ENCODE measurements at regions not wholly inside any gene's neighbourhood (a gene's known extent, or its start where the extent isn't known, plus 50 kb on each side); places are given as distances from the start of the nearest gene placed in this dataset.

DNA sequence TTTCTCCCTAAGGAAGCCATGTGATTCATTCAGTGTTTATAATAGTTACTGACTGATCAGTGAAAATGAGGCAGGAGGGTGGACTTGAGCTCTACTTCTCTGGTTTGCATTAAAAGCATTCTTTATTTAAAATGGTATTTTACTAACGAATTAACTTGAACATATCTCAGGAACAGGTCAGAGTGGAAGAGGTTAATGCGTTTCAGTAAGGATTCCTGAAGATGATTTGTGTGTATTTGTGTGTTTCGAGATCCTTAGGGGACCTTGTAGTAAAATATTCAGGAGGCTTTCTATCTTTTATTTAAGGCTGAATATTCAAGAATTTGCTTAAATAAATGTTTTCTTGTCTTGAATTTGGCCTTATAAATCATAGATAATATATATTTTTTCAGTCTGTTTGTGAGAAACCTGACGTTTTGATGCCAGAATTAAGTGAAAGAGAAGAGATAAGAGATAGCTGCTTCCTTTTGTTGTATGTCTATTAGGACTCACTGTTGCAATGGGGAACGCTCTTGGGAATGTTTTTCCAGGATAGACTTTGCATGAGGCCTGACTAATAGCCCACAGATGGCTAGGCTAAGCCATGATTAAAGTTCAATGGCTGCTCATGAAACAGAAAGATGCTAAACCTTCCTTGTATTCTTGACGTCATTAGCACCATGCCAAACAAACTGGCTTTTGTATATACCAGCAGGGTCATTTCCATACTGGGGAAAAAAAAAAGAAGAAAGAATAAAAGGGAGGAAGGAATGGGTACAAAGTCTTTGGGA is 93.8 kb upstream of the MTPN start:
- Histone ChIP-seq H3K9me3 (ENCODE audit: control insufficient read depth, insufficient read depth, low read length) (no peaks in the 10 kb centered on the region), H3K9ac (ENCODE audit: low read depth, low read length) (no peak overlapping the region), H3K4me1 (ENCODE audit: insufficient read depth, low read length) (no peaks in the 10 kb centered on the region), H3K36me3 (ENCODE audit: insufficient read depth, low read length) (no peaks in the 10 kb centered on the region)

DNA sequence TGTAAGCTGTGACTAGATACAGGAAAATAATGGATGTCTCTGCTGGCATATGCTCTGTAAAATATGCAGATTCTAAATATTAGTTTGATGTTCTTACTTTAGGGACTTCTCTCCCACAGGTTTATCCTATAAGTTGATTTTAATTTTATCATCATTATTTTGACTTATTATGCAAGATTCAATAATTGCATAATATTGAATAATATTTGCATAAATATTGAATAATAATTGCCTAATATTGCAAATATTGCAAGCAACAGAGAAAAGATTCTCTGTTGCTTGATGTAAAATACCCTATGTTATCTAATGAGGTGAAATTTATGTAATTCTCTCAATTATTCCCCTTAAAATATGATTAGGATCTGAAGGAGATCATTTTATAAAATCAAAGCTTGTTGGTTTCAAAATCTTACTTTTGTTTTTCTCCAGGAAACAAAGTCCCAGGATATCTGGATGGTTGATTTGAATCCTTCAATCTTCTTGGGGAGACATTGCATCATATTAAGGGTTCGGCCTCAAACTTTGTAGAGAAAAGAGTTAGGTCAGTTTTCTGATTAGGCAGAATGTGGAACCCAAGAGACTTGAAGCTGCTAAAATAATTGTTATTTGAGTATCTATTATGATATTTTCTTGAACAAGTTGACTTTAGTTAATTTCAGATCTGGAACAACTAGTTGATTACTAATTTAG is 92.8 kb upstream of the MTPN start:
- Histone ChIP-seq H3K9me3 (ENCODE audit: control insufficient read depth, insufficient read depth, low read length) (no peaks in the 10 kb centered on the region), H3K9ac (ENCODE audit: low read depth, low read length) (no peak overlapping the region), H3K36me3 (ENCODE audit: insufficient read depth, low read length) (no peaks in the 10 kb centered on the region), H3K4me1 (ENCODE audit: insufficient read depth, low read length) (no peaks in the 10 kb centered on the region)

DNA sequence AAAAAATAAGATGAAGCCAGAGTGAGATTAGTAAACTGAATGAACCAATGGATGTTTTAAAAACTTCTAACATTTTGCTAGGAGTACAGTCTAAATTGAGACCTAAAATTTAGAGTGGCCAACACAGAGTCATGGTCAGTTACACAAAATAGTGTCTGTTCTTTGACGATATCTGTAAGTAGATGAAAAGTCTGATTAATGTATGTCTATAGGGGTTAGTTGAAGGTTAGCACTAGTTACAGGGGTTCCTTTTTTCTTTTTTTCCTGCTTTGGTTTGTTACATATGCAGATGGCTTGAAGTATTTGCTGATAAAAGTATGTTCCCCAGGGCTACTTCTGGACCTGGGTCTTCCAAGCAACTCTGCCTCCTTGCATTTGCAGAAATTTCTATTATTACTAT is 90.1 kb upstream of the MTPN start:
- Histone ChIP-seq H3K9ac (ENCODE audit: low read depth, low read length) (no peak overlapping the region), H3K4me1 (ENCODE audit: insufficient read depth, low read length) (no peaks in the 10 kb centered on the region), H3K36me3 (ENCODE audit: insufficient read depth, low read length) (no peaks in the 10 kb centered on the region)

DNA sequence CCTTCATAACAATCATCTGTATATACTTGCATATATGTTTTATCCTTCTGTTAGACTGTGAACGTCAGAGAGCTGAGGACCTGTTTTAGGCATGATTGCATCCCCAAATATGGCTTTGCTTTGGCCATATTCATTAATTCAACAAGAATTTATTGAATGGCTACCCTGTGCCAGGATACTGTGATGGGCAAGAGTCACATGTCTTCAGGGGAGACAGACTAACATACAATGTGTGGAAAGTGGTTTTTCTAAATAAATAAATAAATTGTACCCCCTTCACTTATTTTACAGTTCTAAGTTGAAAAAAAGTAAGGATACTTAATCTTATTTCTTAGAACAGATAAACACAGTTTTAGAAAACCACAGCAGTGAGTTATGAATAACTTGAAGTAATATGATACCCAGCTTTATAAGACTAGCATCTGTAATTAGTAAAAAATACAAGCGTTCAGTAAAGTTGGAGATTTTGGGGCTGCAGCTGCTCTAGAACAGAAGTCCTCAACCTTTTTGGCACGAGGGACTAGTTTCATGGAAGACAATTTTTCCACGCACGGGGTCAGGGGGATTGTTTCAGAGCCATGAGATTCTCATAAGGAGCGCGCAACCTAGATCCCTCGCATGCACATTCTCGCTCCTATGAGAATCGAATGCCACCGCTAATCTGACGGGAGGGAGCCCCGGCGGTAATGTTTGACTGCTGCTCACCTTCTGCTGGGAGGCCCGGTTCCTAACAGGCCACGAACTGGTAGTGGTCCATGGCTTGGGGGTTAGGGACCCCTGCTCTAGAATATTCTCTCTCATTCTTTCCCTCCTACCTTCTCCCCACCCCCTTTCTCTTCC is 89.4 kb upstream of the MTPN start:
- Histone ChIP-seq H3K9ac (ENCODE audit: low read depth, low read length) (no peak overlapping the region), H3K36me3 (ENCODE audit: insufficient read depth, low read length) (no peaks in the 10 kb centered on the region), H3K4me1 (ENCODE audit: insufficient read depth, low read length) (no peaks in the 10 kb centered on the region), H3K9me3 (ENCODE audit: control insufficient read depth, insufficient read depth, low read length) (no peaks in the 10 kb centered on the region)

More for the DNA sequence above, 90.1 kb upstream of the MTPN start:
- H3K9me3 ChIP-seq (ENCODE audit: control insufficient read depth, insufficient read depth, low read length): no peaks in the 10 kb centered on the region

DNA sequence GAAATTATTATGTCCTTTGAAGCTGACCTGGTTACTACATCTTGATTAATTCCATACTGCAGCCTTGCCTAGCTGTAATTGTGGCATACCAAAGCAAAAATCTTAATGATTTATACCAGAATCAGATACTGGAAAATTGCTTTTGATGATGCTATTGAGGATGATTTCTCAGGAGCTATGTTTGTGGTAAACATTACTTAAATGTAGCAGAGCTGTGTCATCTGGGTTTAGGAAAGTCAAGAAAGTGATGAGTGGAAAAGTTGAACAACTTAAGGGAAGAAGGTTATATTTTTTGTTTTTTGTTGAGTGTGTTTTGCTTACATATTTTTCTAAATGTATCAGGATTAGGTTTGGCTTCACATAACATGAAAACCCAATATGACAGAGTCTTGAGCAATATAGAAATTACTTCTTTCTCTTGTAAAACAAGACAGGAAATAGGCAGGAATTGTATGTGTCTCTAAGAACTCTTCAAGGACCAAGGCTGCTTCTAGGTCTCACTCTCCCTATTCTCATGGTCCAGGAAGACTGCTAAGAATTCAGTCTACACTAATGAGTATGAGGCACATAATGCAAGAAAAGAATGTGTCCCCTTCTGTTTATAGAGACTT is 87.6 kb upstream of the MTPN start:
- H3K36me3 ChIP-seq (ENCODE audit: insufficient read depth, low read length): no peaks in the 10 kb centered on the region
- no peaks in the 10 kb centered on the region for H3K4me1 ChIP-seq (ENCODE audit: insufficient read depth, low read length)
- H3K9me3 ChIP-seq (ENCODE audit: control insufficient read depth, insufficient read depth, low read length): no peaks in the 10 kb centered on the region
- no peak overlapping the region for H3K9ac ChIP-seq (ENCODE audit: low read depth, low read length)

DNA sequence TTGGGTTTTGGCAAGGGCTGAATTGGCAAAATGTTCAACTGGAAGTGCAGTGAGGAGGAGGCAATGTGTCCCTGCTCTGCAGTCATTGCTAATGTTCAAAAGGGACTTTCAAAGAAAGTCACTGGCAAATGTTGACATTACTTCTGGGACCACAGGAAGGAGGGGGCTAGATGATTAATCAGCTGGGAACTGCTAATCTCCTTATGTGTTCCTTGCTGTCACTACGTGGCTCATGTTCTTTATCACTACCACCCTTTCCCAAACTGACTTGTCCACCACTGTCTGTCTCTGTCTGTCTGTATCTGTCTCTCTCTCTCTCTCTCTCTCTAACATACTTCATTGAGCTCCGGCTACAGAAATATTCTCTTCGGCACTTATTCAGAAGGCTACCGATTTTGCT is 86.9 kb upstream of the MTPN start:
- no peaks in the 10 kb centered on the region for H3K9me3 ChIP-seq (ENCODE audit: control insufficient read depth, insufficient read depth, low read length)
- H3K36me3 ChIP-seq (ENCODE audit: insufficient read depth, low read length): no peaks in the 10 kb centered on the region
- no peaks in the 10 kb centered on the region for H3K4me1 ChIP-seq (ENCODE audit: insufficient read depth, low read length)
- no peak overlapping the region for H3K9ac ChIP-seq (ENCODE audit: low read depth, low read length)

DNA sequence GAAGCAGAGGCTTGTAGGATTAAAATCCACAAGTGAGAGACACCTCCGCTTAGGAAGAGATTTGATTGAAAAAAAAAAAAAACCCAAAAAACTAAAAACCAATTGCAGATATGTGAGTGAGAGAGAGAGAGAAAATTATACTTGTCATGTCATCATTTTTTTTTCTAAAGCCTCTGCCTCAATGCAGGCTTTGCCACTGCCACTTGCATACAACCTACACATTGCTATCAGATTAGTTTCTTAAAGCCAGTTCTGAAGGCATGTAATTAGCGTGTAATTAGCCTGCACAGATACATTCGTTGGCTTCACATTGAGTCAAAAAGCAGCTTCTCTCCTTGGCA is 86.1 kb upstream of the MTPN start:
- Histone ChIP-seq H3K4me1 (ENCODE audit: insufficient read depth, low read length) (no peaks in the 10 kb centered on the region), H3K36me3 (ENCODE audit: insufficient read depth, low read length) (no peaks in the 10 kb centered on the region), H3K9ac (ENCODE audit: low read depth, low read length) (no peak overlapping the region), H3K9me3 (ENCODE audit: control insufficient read depth, insufficient read depth, low read length) (no peaks in the 10 kb centered on the region)

DNA sequence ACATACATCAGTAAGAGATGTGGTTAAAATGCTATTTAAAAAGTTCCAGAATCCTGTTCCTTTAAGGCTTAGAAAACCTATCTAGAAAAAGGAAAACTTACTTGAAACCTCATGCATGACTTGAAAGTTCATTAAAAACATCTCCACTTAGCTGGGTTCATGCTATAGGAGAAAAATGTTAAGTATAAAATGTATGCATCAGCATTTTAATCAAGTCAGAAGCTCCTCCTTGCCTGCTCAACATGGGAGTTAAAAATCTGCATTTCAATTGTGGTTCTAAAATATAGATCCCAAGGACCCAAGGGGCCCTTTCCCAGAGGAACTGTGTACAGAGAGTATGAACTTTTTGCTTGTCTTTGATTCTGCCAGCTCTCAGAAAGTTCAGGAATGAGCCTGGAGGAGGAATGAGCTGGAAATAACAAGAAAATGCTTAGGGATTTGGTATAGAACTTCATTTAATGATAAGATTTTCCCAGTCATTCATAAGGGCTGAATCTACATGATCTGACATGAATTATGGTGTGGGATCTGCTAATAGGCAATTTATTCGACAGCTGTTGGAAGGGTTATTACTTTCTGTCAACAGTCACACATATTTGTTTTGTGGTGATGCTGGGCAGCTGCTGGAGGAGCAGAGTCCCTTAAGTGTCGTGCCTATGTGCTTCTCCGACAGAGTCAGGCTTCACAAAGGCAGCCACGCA is 85.6 kb upstream of the MTPN start:
- Histone ChIP-seq H3K4me1 (ENCODE audit: insufficient read depth, low read length) (no peaks in the 10 kb centered on the region), H3K9ac (ENCODE audit: low read depth, low read length) (no peak overlapping the region), H3K36me3 (ENCODE audit: insufficient read depth, low read length) (no peaks in the 10 kb centered on the region), H3K9me3 (ENCODE audit: control insufficient read depth, insufficient read depth, low read length) (no peaks in the 10 kb centered on the region)

DNA sequence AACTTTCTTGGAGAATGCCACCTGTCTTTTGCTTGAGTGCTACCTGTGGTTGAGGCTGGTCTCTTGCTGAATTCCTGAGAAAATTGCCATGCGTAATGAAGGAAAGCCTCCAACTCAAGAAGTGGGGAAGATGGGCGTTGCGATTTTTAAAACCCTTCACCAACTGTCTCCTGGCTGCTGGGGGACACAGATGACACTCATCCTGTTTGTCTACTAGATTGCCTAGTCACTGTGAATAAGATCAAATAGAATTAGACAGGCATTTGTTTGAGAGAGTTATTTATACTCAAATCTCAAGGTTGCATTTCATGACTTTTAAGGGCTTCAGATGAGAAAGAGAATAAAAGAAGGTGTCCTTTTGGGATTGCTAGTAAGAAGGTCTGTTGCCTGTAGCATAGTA is 84.3 kb upstream of the MTPN start:
- H3K4me1 ChIP-seq (ENCODE audit: insufficient read depth, low read length): peaks cover 4% of the 10 kb centered on the region; the same call in 1 of the 2 replicates
- H3K9ac ChIP-seq (ENCODE audit: low read depth, low read length): no peak overlapping the region
- H3K36me3 ChIP-seq (ENCODE audit: insufficient read depth, low read length): no peaks in the 10 kb centered on the region
- H3K9me3 ChIP-seq (ENCODE audit: control insufficient read depth, insufficient read depth, low read length): no peaks in the 10 kb centered on the region

DNA sequence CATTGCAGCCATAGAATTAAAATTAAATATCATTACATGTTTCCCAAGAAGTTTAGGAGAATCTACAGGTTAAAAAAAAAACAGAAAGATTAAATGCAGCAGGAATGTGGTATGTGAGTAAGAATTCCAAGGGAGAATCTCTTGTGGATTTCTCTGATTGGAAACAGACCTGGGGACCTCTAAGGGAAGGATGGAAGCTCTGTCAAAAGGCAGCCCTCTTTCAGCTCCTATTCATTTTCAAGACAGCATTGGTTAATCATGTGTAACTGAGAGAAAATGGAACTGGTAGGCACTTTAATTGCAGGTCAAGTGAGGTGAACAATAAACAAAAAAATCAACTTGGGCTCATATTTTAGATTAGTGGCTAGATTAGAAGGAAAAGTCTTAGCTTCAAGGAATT is 81.4 kb upstream of the MTPN start:
- Histone ChIP-seq H3K9me3 (ENCODE audit: control insufficient read depth, insufficient read depth, low read length) (no peaks in the 10 kb centered on the region), H3K4me1 (ENCODE audit: insufficient read depth, low read length) (peaks cover 4% of the 10 kb centered on the region; the same call in 1 of the 2 replicates), H3K36me3 (ENCODE audit: insufficient read depth, low read length) (no peaks in the 10 kb centered on the region), H3K9ac (ENCODE audit: low read depth, low read length) (no peak overlapping the region)

DNA sequence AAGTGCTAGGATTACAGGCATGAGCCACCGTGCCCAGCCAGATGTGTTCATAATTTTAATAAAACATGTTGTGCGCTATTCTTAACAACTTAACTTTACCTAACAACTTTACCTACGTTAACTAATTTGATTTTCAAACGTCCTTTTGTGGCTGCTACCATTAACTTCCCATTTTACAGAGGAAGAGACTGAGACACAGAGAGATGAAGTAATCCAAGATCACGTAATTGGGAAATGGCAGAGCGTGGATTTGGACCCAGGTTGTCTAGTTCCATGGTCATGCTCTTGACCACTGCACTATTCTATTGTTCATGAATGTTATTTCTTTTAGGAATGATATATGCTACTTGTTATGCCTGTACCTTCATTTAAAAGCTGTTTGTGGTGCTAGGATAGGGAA is 80.3 kb upstream of the MTPN start:
- H3K9me3 ChIP-seq (ENCODE audit: control insufficient read depth, insufficient read depth, low read length): no peaks in the 10 kb centered on the region
- H3K9ac ChIP-seq (ENCODE audit: low read depth, low read length): no peak overlapping the region
- peaks cover 4% of the 10 kb centered on the region; the same call in 1 of the 2 replicates for H3K4me1 ChIP-seq (ENCODE audit: insufficient read depth, low read length)
- no peaks in the 10 kb centered on the region for H3K36me3 ChIP-seq (ENCODE audit: insufficient read depth, low read length)

DNA sequence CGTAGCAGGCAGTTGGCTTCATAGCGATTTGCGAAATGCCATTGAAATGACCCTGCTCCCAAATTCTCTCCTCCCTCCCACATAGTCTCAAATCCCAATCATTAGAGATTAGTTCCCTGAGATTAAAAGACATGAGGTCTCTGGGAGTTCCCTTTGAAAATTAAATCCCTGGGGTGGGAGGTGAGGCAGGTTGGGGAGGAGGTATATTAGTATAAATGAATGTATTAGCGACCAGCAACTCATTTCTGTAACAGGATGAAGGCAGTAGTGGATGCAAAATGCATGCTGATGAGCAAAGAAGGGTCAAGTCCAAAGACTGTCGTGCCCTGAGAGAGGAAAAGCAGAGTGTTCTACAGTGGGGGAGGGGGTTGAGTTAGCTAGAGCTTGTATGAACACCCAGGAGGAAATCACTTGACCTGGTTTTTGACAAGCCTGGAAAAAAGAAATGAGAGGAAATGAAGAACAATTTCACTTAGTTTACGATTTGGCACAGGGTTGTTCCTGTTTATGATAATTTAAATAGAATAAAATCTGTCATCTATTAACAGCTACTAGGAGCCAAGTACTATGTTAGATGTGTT is 79.6 kb upstream of the MTPN start:
- Histone ChIP-seq H3K9me3 (ENCODE audit: control insufficient read depth, insufficient read depth, low read length) (no peaks in the 10 kb centered on the region), H3K9ac (ENCODE audit: low read depth, low read length) (no peak overlapping the region), H3K4me1 (ENCODE audit: insufficient read depth, low read length) (peaks cover 4% of the 10 kb centered on the region; the same call in 1 of the 2 replicates), H3K36me3 (ENCODE audit: insufficient read depth, low read length) (no peaks in the 10 kb centered on the region)

DNA sequence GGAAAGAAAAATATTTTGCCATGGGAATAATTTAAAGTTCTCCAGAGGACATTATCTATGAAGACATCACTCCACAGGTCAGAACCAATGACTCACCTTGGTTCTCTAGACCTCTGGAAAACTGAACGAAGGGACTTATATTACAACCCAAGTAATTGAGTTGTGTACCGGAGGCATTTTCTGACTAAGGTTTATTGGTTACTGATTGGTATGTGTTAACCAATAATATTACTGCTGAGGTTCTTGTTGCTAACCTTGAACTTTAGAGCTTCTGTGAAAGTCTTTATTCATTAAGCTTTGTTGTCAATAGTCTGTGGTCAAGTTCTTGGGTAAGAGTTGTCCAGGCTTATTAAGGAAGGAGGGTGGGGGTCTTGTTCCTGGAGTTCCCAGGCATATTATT is 78.1 kb upstream of the MTPN start:
- Histone ChIP-seq H3K9ac (ENCODE audit: low read depth, low read length) (no peak overlapping the region), H3K36me3 (ENCODE audit: insufficient read depth, low read length) (no peaks in the 10 kb centered on the region), H3K9me3 (ENCODE audit: control insufficient read depth, insufficient read depth, low read length) (no peaks in the 10 kb centered on the region), H3K4me1 (ENCODE audit: insufficient read depth, low read length) (peaks cover 4% of the 10 kb centered on the region; the same call in 1 of the 2 replicates)

All from ES-I3 (cell line).